A673 (cell line): ENCODE measurements at regions not wholly inside any gene's neighbourhood (a gene's known extent, or its start where the extent isn't known, plus 50 kb on each side); places are given as distances from the start of the nearest gene placed in this dataset.

Source experiments
- BruUV-seq: library from RNA; stranded (reverse); fragments of 400-500 nt; replicated peaks from 2 replicates; lab custom pipeline; 2021; lab: Mats Ljungman, UMichigan
- CTCF ChIA-PET: fragments of 300-600 bp; sonication (Branson Sonifier 250); formaldehyde crosslinking; loops from one replicate; lab custom pipeline; 2022; ENCODE audit warnings: antibody characterized with exemption; lab: Charles Lee
- POLR2A ChIA-PET: fragments of 300-600 bp; sonication (Branson Sonifier 250); formaldehyde crosslinking; loops from one replicate; lab custom pipeline; 2022; ENCODE audit warnings: antibody characterized with exemption; ENCODE audit not compliant: low non-redundant PET; lab: Charles Lee
- DNase-seq: peaks from one replicate; pipeline ENCODE4 v3.0.0-alpha.2; 2015; ENCODE audit warnings: low spot score
- H3K27ac ChIP-seq: fragments of 200-600 bp; sonication (generic); 2 replicates; pipeline ENCODE4 v1.5.1; 2016; ENCODE audit warnings: mixed run types, low read depth, mild to moderate bottlenecking, mixed read lengths, antibody characterized with exemption, low read length; ENCODE audit not compliant: poor library complexity, severe bottlenecking
- H3K27me3 ChIP-seq: fragments of 200-600 bp; sonication (generic); replicated peaks from 2 replicates; pipeline ENCODE4 v1.6.1; 2017; ENCODE audit warnings: mixed run types, low read depth, mild to moderate bottlenecking, mixed read lengths, antibody characterized with exemption, low read length; ENCODE audit not compliant: insufficient read depth, poor library complexity
- H3K36me3 ChIP-seq: fragments of 200-600 bp; sonication (generic); 2 replicates; pipeline ENCODE4 v1.6.1; 2016; ENCODE audit warnings: mixed run types, mild to moderate bottlenecking, mixed read lengths, antibody characterized with exemption, low read length; ENCODE audit not compliant: insufficient read depth, poor library complexity, severe bottlenecking
- H3K4me1 ChIP-seq: fragments of 200-600 bp; sonication (generic); 2 replicates; pipeline ENCODE4 v1.6.1; 2017; ENCODE audit warnings: mixed run types, mild to moderate bottlenecking, mixed read lengths, antibody characterized with exemption, low read length; ENCODE audit not compliant: insufficient read depth, poor library complexity, severe bottlenecking
- H3K4me3 ChIP-seq: fragments of 200-600 bp; sonication (generic); 2 replicates; pipeline ENCODE4 v1.5.1; 2016; ENCODE audit warnings: low read depth, mixed run types, mild to moderate bottlenecking, mixed read lengths, low read length; ENCODE audit not compliant: poor library complexity, severe bottlenecking
- H3K9me3 ChIP-seq: fragments of 200-600 bp; sonication (generic); 2 replicates; pipeline ENCODE4 v1.6.1; 2016; ENCODE audit warnings: mixed run types, low read depth, mild to moderate bottlenecking, mixed read lengths, antibody characterized with exemption, low read length; ENCODE audit not compliant: poor library complexity, severe bottlenecking
- CTCF ChIP-seq: fragments of 300-800, 200-600 bp; sonication (generic); conservative IDR thresholded peaks from 2 replicates; pipeline ENCODE4 v1.5.1; 2017; ENCODE audit warnings: low read depth, mild to moderate bottlenecking, antibody characterized with exemption, low read length, moderate library complexity, mixed read lengths
- EZH2 ChIP-seq: fragments of 200-600 bp; sonication (generic); IDR thresholded peaks from 2 replicates; pipeline ENCODE4 v1.6.1; 2017; ENCODE audit warnings: borderline replicate concordance, low read depth, mild to moderate bottlenecking, mixed read lengths, antibody characterized with exemption, low read length; ENCODE audit not compliant: poor library complexity, severe bottlenecking
- intact Hi-C: fragments of 100-400 bp; cut with micrococcal nuclease; formaldehyde crosslinking; loops from one replicate; pipeline ENCODE4 v1.10.0; 2022; ENCODE audit not compliant: unreplicated experiment

GRCh38 chr22:33108037-33108436 lies 49.9 kb upstream of the SYN3 start:
- Histone ChIP-seq H3K27ac (no peak overlapping the region), H3K4me3 (no peak overlapping the region), H3K9me3 (no peaks in the 10 kb centered on the region), H3K27me3 (no peaks in the 10 kb centered on the region), H3K4me1 (no peaks in the 10 kb centered on the region), H3K36me3 (no peaks in the 10 kb centered on the region)
- ChIA-PET POLR2A (no interaction called here), CTCF (no interaction called here)
- intact Hi-C loops: no loop called here
- no peak for TF ChIP-seq CTCF
- TF ChIP-seq EZH2: no peak
- no TSS peak for BruUV-seq
- no peak for DNase-seq
